Hepatocyte (in vitro differentiated cells): ENCODE measurements at regions not wholly inside any gene's neighbourhood (a gene's known extent, or its start where the extent isn't known, plus 50 kb on each side); places are given as distances from the start of the nearest gene placed in this dataset.

ENCODE experiments used
- CTCF ChIP-seq: fragments of 200-600 bp; sonication (generic); IDR thresholded peaks from 2 replicates; pipeline ENCODE4 v1.5.1; 2016; ENCODE audit warnings: antibody characterized with exemption, mild to moderate bottlenecking; ENCODE audit not compliant: poor library complexity
- EZH2 ChIP-seq: fragments of 200-600 bp; sonication (generic); IDR thresholded peaks from 2 replicates; pipeline ENCODE4 v1.6.1; 2016; ENCODE audit warnings: antibody characterized with exemption, mild to moderate bottlenecking, borderline replicate concordance

GRCh38 chr21:41605934-41606285 lies 98.0 kb upstream of the TMPRSS2 start:
- TF ChIP-seq CTCF (no peak), EZH2 (no peak)
